ENCODE measurements at regions not wholly inside any gene's neighbourhood (a gene's known extent, or its start where the extent isn't known, plus 50 kb on each side); places are given as distances from the start of the nearest gene placed in this dataset.

DNA sequence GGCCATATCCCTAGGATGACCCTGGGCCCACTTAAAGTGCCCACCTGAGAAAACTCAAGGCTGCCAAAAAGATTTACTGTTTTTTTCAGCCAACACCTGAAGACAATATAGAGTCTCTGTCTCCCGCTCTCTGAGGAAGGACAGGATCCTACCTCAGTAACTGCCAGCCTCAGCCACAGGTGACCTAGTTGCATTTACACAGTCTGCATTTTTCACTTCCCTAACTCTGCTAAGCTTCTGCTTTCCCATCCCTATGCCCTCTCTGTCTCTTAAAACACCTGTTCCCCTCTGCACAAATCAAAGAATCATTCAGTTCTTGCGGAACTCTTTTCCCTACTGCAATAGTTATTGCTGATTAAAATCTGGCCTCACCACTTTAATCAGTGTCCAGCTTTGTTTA is 609.5 kb downstream of the UQCRFS1 start:
- TF ChIP-seq, protein P1, sequence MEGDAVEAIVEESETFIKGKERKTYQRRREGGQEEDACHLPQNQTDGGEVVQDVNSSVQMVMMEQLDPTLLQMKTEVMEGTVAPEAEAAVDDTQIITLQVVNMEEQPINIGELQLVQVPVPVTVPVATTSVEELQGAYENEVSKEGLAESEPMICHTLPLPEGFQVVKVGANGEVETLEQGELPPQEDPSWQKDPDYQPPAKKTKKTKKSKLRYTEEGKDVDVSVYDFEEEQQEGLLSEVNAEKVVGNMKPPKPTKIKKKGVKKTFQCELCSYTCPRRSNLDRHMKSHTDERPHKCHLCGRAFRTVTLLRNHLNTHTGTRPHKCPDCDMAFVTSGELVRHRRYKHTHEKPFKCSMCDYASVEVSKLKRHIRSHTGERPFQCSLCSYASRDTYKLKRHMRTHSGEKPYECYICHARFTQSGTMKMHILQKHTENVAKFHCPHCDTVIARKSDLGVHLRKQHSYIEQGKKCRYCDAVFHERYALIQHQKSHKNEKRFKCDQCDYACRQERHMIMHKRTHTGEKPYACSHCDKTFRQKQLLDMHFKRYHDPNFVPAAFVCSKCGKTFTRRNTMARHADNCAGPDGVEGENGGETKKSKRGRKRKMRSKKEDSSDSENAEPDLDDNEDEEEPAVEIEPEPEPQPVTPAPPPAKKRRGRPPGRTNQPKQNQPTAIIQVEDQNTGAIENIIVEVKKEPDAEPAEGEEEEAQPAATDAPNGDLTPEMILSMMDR (IDR thresholded peaks at IDR 0.05) = no peak
- no peak for TF ChIP-seq POLR2A (IDR thresholded peaks at IDR 0.05)
